ENCODE measurements at regions not wholly inside any gene's neighbourhood (a gene's known extent, or its start where the extent isn't known, plus 50 kb on each side); places are given as distances from the start of the nearest gene placed in this dataset.

DNA sequence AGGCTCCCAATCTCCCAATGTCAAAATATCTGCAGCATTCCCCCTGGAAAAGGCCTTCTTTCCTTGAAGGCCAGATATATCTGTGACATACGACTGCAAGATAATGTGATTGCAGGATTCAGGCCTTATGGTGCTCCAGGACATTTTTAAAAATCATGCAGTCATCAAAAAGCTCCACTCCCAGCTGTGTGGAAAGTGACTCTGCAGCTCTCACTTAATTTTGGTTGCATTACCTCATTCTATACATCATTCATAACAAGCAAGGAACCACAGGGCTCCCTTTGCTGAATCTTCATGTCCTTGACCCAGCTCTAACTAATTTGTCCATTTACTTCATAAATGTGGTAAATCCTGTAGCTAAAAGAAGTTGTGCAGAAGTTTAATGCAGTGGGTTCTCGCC is 386.2 kb upstream of the SLC30A5 start:
- H3K27me3 ChIP-seq (ENCODE audit: control insufficient read depth in 5 of 5, insufficient read depth in 4 of 5, low read length in 5 of 5), result no peaks in the 10 kb centered on the region
- no peak overlapping the region for H3K9ac ChIP-seq (ENCODE audit: low read length in 5 of 5)
- no peak overlapping the region for H3K4me3 ChIP-seq (ENCODE audit: low read depth in 1 of 5, low read length in 5 of 5)
- H3K4me1 ChIP-seq (ENCODE audit: control insufficient read depth in 5 of 5, insufficient read depth in 5 of 5, low read length in 5 of 5), result peaks cover 0 to 14% (median 5%) of the 10 kb centered on the region in 5 donors
- H3K9me3 ChIP-seq (ENCODE audit: control insufficient read depth in 5 of 5, low read length in 5 of 5), result no peaks in the 10 kb centered on the region
- no peaks in the 10 kb centered on the region for H3K36me3 ChIP-seq (ENCODE audit: control insufficient read depth in 5 of 5, insufficient read depth in 5 of 5, low read length in 5 of 5)
- no peak overlapping the region for H3K27ac ChIP-seq (ENCODE audit: low read depth, low read length)

GRCh38 chr5:68708156-68708841 is 385.5 kb upstream of the SLC30A5 start:
- H3K27me3 ChIP-seq (ENCODE audit: control insufficient read depth in 5 of 5, insufficient read depth in 4 of 5, low read length in 5 of 5), result no peaks in the 10 kb centered on the region
- no peak overlapping the region for H3K9ac ChIP-seq (ENCODE audit: low read length in 5 of 5)
- H3K27ac ChIP-seq (ENCODE audit: low read depth, low read length), result no peak overlapping the region
- H3K9me3 ChIP-seq (ENCODE audit: control insufficient read depth in 5 of 5, low read length in 5 of 5), result no peaks in the 10 kb centered on the region
- H3K4me1 ChIP-seq (ENCODE audit: control insufficient read depth in 5 of 5, insufficient read depth in 5 of 5, low read length in 5 of 5), result peaks cover 0 to 14% (median 6%) of the 10 kb centered on the region in 5 donors
- H3K36me3 ChIP-seq (ENCODE audit: control insufficient read depth in 5 of 5, insufficient read depth in 5 of 5, low read length in 5 of 5), result no peaks in the 10 kb centered on the region
- peak overlapping the region in 1 of 5 donors; percentile 33 for H3K4me3 ChIP-seq (ENCODE audit: low read depth in 1 of 5, low read length in 5 of 5)

DNA sequence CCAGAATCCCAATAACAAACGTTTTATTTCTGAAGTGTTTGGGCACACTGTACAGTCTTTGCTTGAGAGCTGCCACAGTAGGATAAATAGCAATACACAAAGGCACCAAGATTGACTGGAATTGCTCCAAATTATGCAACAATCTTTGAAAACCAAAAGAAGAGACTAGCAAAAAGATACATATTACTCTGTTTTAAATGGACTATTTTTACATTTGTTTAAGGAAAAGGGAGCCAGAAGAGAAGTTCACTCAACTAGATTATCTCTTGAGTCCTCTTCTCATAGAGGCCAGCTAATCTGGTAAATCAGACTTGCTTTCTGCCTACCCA is 385.0 kb upstream of the SLC30A5 start:
- Histone ChIP-seq H3K9ac (ENCODE audit: low read length in 5 of 5) (no peak overlapping the region), H3K27me3 (ENCODE audit: control insufficient read depth in 5 of 5, insufficient read depth in 4 of 5, low read length in 5 of 5) (no peaks in the 10 kb centered on the region), H3K4me3 (ENCODE audit: low read depth in 1 of 5, low read length in 5 of 5) (peak overlapping the region in 1 of 5 donors; percentile 33), H3K9me3 (ENCODE audit: control insufficient read depth in 5 of 5, low read length in 5 of 5) (no peaks in the 10 kb centered on the region), H3K36me3 (ENCODE audit: control insufficient read depth in 5 of 5, insufficient read depth in 5 of 5, low read length in 5 of 5) (no peaks in the 10 kb centered on the region), H3K27ac (ENCODE audit: low read depth, low read length) (no peak overlapping the region), H3K4me1 (ENCODE audit: control insufficient read depth in 5 of 5, insufficient read depth in 5 of 5, low read length in 5 of 5) (peaks cover 0 to 14% (median 6%) of the 10 kb centered on the region in 5 donors)

GRCh38 chr5:68709239-68709638 is 384.6 kb upstream of the SLC30A5 start:
- no peak overlapping the region for H3K4me3 ChIP-seq (ENCODE audit: low read depth in 1 of 5, low read length in 5 of 5)
- no peaks in the 10 kb centered on the region for H3K9me3 ChIP-seq (ENCODE audit: control insufficient read depth in 5 of 5, low read length in 5 of 5)
- H3K9ac ChIP-seq (ENCODE audit: low read length in 5 of 5), result no peak overlapping the region
- peaks cover 0 to 14% (median 6%) of the 10 kb centered on the region in 5 donors for H3K4me1 ChIP-seq (ENCODE audit: control insufficient read depth in 5 of 5, insufficient read depth in 5 of 5, low read length in 5 of 5)
- no peaks in the 10 kb centered on the region for H3K27me3 ChIP-seq (ENCODE audit: control insufficient read depth in 5 of 5, insufficient read depth in 4 of 5, low read length in 5 of 5)
- H3K27ac ChIP-seq (ENCODE audit: low read depth, low read length), result no peak overlapping the region
- H3K36me3 ChIP-seq (ENCODE audit: control insufficient read depth in 5 of 5, insufficient read depth in 5 of 5, low read length in 5 of 5), result no peaks in the 10 kb centered on the region

DNA sequence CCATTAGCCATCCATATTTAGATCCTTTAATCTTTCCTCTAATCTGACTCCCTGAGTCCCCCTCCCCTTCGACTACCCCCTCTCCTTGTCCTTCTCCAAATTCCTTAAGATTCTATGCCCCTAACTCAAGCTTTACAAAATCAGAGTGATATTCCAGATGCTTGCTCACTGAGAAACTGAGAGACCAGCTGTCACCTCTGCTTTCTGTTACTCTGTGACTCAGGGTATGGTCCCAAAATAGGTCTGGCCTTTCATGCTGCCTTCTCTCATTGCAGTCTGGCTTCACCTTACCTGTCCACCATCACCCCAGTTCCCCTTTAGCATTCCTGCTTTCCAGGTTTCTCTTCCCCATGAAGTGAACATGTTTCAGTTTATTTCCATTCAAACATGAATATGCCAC is 383.3 kb upstream of the SLC30A5 start:
- no peak overlapping the region for H3K9ac ChIP-seq (ENCODE audit: low read length in 5 of 5)

DNA sequence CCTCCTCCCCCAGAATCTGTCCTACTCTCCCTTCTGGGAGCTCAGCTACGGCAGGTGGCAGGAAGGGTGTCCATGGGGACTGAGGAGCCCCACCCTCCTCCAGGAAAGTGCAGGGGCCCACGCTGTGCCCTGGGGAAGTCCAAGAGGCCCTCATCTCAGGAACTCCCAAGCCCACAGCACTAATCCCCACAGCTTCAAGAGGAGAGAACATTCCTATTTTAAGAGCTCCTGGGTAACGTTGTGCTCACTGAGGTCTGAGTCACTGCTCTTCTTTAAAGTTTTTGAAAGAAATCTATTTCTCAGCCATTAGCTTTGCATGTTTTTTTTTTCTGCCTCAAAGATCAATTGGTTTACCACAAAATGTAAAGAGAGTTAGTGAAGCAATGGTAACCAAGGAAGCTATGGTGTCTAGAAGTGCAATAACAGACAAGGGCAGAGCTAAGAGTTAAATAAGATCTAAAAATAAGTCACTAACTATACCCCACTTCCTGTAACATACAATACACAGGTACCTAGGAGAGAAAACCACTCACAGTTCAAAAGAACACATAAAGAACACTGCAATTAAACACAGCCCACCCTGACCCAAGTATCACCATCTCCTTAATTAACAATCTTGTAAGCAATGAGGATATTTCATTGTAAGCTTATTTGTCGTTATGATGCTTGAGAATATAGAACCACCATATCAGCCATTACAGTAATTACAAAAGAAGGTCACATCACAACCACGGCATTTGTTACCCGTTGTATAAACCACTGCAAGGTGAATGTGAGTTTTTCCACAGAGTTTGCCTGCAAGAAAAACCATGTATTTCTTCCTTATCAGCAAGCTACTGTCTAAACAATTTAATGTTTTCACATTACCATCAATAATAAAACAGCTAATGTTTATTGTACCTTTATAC is 382.3 kb upstream of the SLC30A5 start:
- Histone ChIP-seq H3K36me3 (ENCODE audit: control insufficient read depth in 5 of 5, insufficient read depth in 5 of 5, low read length in 5 of 5) (no peaks in the 10 kb centered on the region), H3K27me3 (ENCODE audit: control insufficient read depth in 5 of 5, insufficient read depth in 4 of 5, low read length in 5 of 5) (no peaks in the 10 kb centered on the region), H3K4me3 (ENCODE audit: low read depth in 1 of 5, low read length in 5 of 5) (no peak overlapping the region), H3K9ac (ENCODE audit: low read length in 5 of 5) (no peak overlapping the region), H3K27ac (ENCODE audit: low read depth, low read length) (no peak overlapping the region), H3K4me1 (ENCODE audit: control insufficient read depth in 5 of 5, insufficient read depth in 5 of 5, low read length in 5 of 5) (peaks cover 0 to 14% (median 6%) of the 10 kb centered on the region in 5 donors), H3K9me3 (ENCODE audit: control insufficient read depth in 5 of 5, low read length in 5 of 5) (no peaks in the 10 kb centered on the region)

More for the DNA sequence above, 383.3 kb upstream of the SLC30A5 start:
- no peaks in the 10 kb centered on the region for H3K9me3 ChIP-seq (ENCODE audit: control insufficient read depth in 5 of 5, low read length in 5 of 5)
- no peaks in the 10 kb centered on the region for H3K27me3 ChIP-seq (ENCODE audit: control insufficient read depth in 5 of 5, insufficient read depth in 4 of 5, low read length in 5 of 5)
- H3K27ac ChIP-seq (ENCODE audit: low read depth, low read length), result no peak overlapping the region
- H3K4me1 ChIP-seq (ENCODE audit: control insufficient read depth in 5 of 5, insufficient read depth in 5 of 5, low read length in 5 of 5), result peaks cover 0 to 14% (median 6%) of the 10 kb centered on the region in 5 donors
- no peak overlapping the region for H3K4me3 ChIP-seq (ENCODE audit: low read depth in 1 of 5, low read length in 5 of 5)
- H3K36me3 ChIP-seq (ENCODE audit: control insufficient read depth in 5 of 5, insufficient read depth in 5 of 5, low read length in 5 of 5), result no peaks in the 10 kb centered on the region

- H3K9me3 ChIP-seq (ENCODE audit: control insufficient read depth in 5 of 5, low read length in 5 of 5), result no peaks in the 10 kb centered on the region
- H3K36me3 ChIP-seq (ENCODE audit: control insufficient read depth in 5 of 5, insufficient read depth in 5 of 5, low read length in 5 of 5), result no peaks in the 10 kb centered on the region
- no peak overlapping the region for H3K27ac ChIP-seq (ENCODE audit: low read depth, low read length)
- H3K4me3 ChIP-seq (ENCODE audit: low read depth in 1 of 5, low read length in 5 of 5), result no peak overlapping the region
- peaks cover 0 to 6% (median 0%) of the 10 kb centered on the region in 5 donors for H3K4me1 ChIP-seq (ENCODE audit: control insufficient read depth in 5 of 5, insufficient read depth in 5 of 5, low read length in 5 of 5)
- no peak overlapping the region for H3K9ac ChIP-seq (ENCODE audit: low read length in 5 of 5)
- no peaks in the 10 kb centered on the region for H3K27me3 ChIP-seq (ENCODE audit: control insufficient read depth in 5 of 5, insufficient read depth in 4 of 5, low read length in 5 of 5)
These were observed 379.0 kb upstream of the SLC30A5 start for GRCh38 chr5:68714810-68715209.

GRCh38 chr5:68720884-68721610 is 372.8 kb upstream of the SLC30A5 start:
- Histone ChIP-seq H3K27me3 (ENCODE audit: control insufficient read depth in 5 of 5, insufficient read depth in 4 of 5, low read length in 5 of 5) (no peaks in the 10 kb centered on the region), H3K36me3 (ENCODE audit: control insufficient read depth in 5 of 5, insufficient read depth in 5 of 5, low read length in 5 of 5) (no peaks in the 10 kb centered on the region), H3K27ac (ENCODE audit: low read depth, low read length) (no peak overlapping the region), H3K4me3 (ENCODE audit: low read depth in 1 of 5, low read length in 5 of 5) (no peak overlapping the region), H3K9me3 (ENCODE audit: control insufficient read depth in 5 of 5, low read length in 5 of 5) (no peaks in the 10 kb centered on the region), H3K4me1 (ENCODE audit: control insufficient read depth in 5 of 5, insufficient read depth in 5 of 5, low read length in 5 of 5) (peaks cover 0 to 5% (median 0%) of the 10 kb centered on the region in 5 donors), H3K9ac (ENCODE audit: low read length in 5 of 5) (no peak overlapping the region)

GRCh38 chr5:68722357-68722756 is 371.5 kb upstream of the SLC30A5 start:
- Histone ChIP-seq H3K4me1 (ENCODE audit: control insufficient read depth in 5 of 5, insufficient read depth in 5 of 5, low read length in 5 of 5) (peaks cover 0 to 5% (median 0%) of the 10 kb centered on the region in 5 donors), H3K4me3 (ENCODE audit: low read depth in 1 of 5, low read length in 5 of 5) (no peak overlapping the region), H3K27me3 (ENCODE audit: control insufficient read depth in 5 of 5, insufficient read depth in 4 of 5, low read length in 5 of 5) (no peaks in the 10 kb centered on the region), H3K36me3 (ENCODE audit: control insufficient read depth in 5 of 5, insufficient read depth in 5 of 5, low read length in 5 of 5) (no peaks in the 10 kb centered on the region), H3K27ac (ENCODE audit: low read depth, low read length) (no peak overlapping the region), H3K9me3 (ENCODE audit: control insufficient read depth in 5 of 5, low read length in 5 of 5) (no peaks in the 10 kb centered on the region), H3K9ac (ENCODE audit: low read length in 5 of 5) (no peak overlapping the region)

Measured in subcutaneous abdominal adipose tissue (tissue), 5 donors.